HCT116 (cell line): ENCODE measurements at regions not wholly inside any gene's neighbourhood (a gene's known extent, or its start where the extent isn't known, plus 50 kb on each side); places are given as distances from the start of the nearest gene placed in this dataset.

Experiments used
- ATAC-seq: fragments of 200-7000 bp; cut with Tn5 transposase; 2 replicates; pipeline ENCODE4 v1.9.1; 2020; ENCODE audit warnings: mild to moderate bottlenecking, moderate library complexity
- BruUV-seq: library from RNA; stranded (reverse); fragments of 400-500 nt; replicated peaks from 2 replicates; lab custom pipeline; 2021; lab: Mats Ljungman, UMichigan
- CTCF ChIA-PET: fragments of 300-600 bp; sonication (Branson Sonifier 250); formaldehyde crosslinking; loops from one replicate; lab custom pipeline; 2021; ENCODE audit warnings: antibody characterized with exemption; lab: Charles Lee
- POLR2A ChIA-PET: fragments of 300-600, 350-600 bp; sonication (Branson Sonifier 250); formaldehyde crosslinking; loops from one replicate; lab custom pipeline; 2021; ENCODE audit warnings: antibody characterized with exemption; lab: Charles Lee
- RAD21 ChIA-PET, 2 experiments: fragments of 300-600 bp; sonication (Branson Sonifier 250); formaldehyde crosslinking; loops; one replicate each; lab custom pipeline; 2023; ENCODE audit warnings: low total read pairs in 2 of 2; ENCODE audit not compliant: uncharacterized antibody in 2 of 2, unreplicated experiment in 2 of 2, low non-redundant PET in 1 of 2; lab: Charles Lee
- DNase-seq: peaks from one replicate; pipeline ENCODE4 v3.0.0-alpha.2; 2010; ENCODE audit warnings: low read depth, low spot score
- H2AFZ ChIP-seq: fragments of 200-600 bp; shearing (Covaris generic), sonication (generic); 2 replicates; pipeline ENCODE4 v1.6.1; 2017; ENCODE audit warnings: low read depth, mixed run types, mixed read lengths, antibody characterized with exemption, low read length; ENCODE audit not compliant: poor library complexity, severe bottlenecking
- H3K27ac ChIP-seq: 2 replicates; pipeline ENCODE4 v1.5.1; 2012; ENCODE audit warnings: low read depth, low read length
- H3K27me3 ChIP-seq: fragments of 200-600 bp; sonication (generic); 2 replicates; pipeline ENCODE4 v1.6.1; 2016; ENCODE audit warnings: mixed run types, low read length, mixed read lengths; ENCODE audit not compliant: insufficient read depth
- H3K36me3 ChIP-seq, 2 experiments: fragments of 200-500 bp in 1 of 2; fragments of 200-600 bp in 1 of 2; sonication (Bioruptor generic) in 1 of 2; sonication (generic) in 1 of 2; 2 replicates each; pipeline versions ENCODE4 v1.5.1 to v1.6.1; 2014 to 2016; ENCODE audit warnings: low read length in 2 of 2, inconsistent platforms in 1 of 2, mixed read lengths in 1 of 2, mixed run types in 1 of 2; ENCODE audit not compliant: insufficient read depth in 2 of 2, control insufficient read depth in 1 of 2
- H3K4me1 ChIP-seq, 2 experiments: fragments of 200-600 bp in 1 of 2; sonication (generic) in 1 of 2; 2 replicates each; pipeline versions ENCODE4 v1.5.1 to v1.6.1; 2012 to 2017; ENCODE audit warnings: low read length in 2 of 2, inconsistent platforms in 1 of 2, mild to moderate bottlenecking in 1 of 2, mixed read lengths in 1 of 2, mixed run types in 1 of 2, moderate library complexity in 1 of 2; ENCODE audit not compliant: insufficient read depth in 2 of 2, control insufficient read depth in 1 of 2
- H3K4me2 ChIP-seq: fragments of 200-600 bp; sonication (generic); 2 replicates; pipeline ENCODE4 v1.6.1; 2017; ENCODE audit warnings: mixed run types, low read length, mixed read lengths
- H3K4me3 ChIP-seq, 2 experiments: fragments of 200-600 bp in 1 of 2; sonication (generic) in 1 of 2; replicated peaks in 1 of 2; 2 replicates each; pipeline ENCODE4 v1.5.1; 2011 to 2016; ENCODE audit warnings: low read length in 2 of 2, control low read depth in 1 of 2, low read depth in 1 of 2, mild to moderate bottlenecking in 1 of 2, mixed read lengths in 1 of 2, mixed run types in 1 of 2
- H3K79me2 ChIP-seq: fragments of 200-600 bp; sonication (generic); 2 replicates; pipeline ENCODE4 v1.6.1; 2017; ENCODE audit warnings: mild to moderate bottlenecking, mixed run types, low read length, moderate library complexity, mixed read lengths; ENCODE audit not compliant: insufficient read depth
- H3K9ac ChIP-seq: fragments of 200-600 bp; sonication (generic); 2 replicates; pipeline ENCODE4 v1.6.1; 2016; ENCODE audit warnings: low read length, mixed read lengths
- H3K9me2 ChIP-seq: fragments of 200-600 bp; sonication (generic), shearing (Covaris generic); 2 replicates; pipeline ENCODE4 v1.6.1; 2017; ENCODE audit warnings: mixed run types, mild to moderate bottlenecking, moderate library complexity; ENCODE audit not compliant: insufficient read depth
- H3K9me3 ChIP-seq, 2 experiments: fragments of 200-500 bp in 1 of 2; fragments of 200-600 bp in 1 of 2; sonication (Bioruptor generic) in 1 of 2; sonication (generic) in 1 of 2; 2 replicates each; pipeline ENCODE4 v1.6.1; 2014 to 2017; ENCODE audit warnings: low read length in 2 of 2, mixed read lengths in 2 of 2, inconsistent platforms in 1 of 2, low read depth in 1 of 2, mild to moderate bottlenecking in 1 of 2, mixed run types in 1 of 2, moderate library complexity in 1 of 2; ENCODE audit not compliant: control insufficient read depth in 1 of 2, insufficient read depth in 1 of 2
- H4K20me1 ChIP-seq: fragments of 200-600 bp; sonication (generic), shearing (Covaris generic); 2 replicates; pipeline ENCODE4 v1.6.1; 2017; ENCODE audit warnings: mixed run types, mild to moderate bottlenecking, moderate library complexity; ENCODE audit not compliant: insufficient read depth
- ELF1 ChIP-seq: IDR thresholded peaks from 2 replicates; pipeline ENCODE4 v1.6.1; 2012; ENCODE audit warnings: low read depth, borderline replicate concordance
- EZH2 ChIP-seq: fragments of 200-600 bp; sonication (generic); IDR thresholded peaks from 2 replicates; pipeline ENCODE4 v1.6.1; 2017; ENCODE audit warnings: antibody characterized with exemption, mixed run types
- EZH2phosphoT487 ChIP-seq: fragments of 200-600 bp; IDR thresholded peaks from 2 replicates; pipeline ENCODE4 v1.6.1; 2018; ENCODE audit warnings: antibody characterized with exemption, borderline replicate concordance
- JUND ChIP-seq: IDR thresholded peaks from 2 replicates; pipeline ENCODE4 v1.6.1; 2012
- POLR2A ChIP-seq: IDR thresholded peaks from 2 replicates; pipeline ENCODE4 v1.7.0; 2011; ENCODE audit warnings: borderline replicate concordance; ENCODE audit not compliant: insufficient read depth, insufficient read length; ENCODE audit errors: extremely low read depth
- POLR2AphosphoS5 ChIP-seq: IDR thresholded peaks from 2 replicates; pipeline ENCODE4 v1.6.1; 2011; ENCODE audit warnings: mild to moderate bottlenecking, low read depth, low read length, moderate library complexity
- RAD21 ChIP-seq: IDR thresholded peaks from 2 replicates; pipeline ENCODE4 v1.6.1; 2012; ENCODE audit warnings: low read depth, mild to moderate bottlenecking
- SIN3A ChIP-seq: IDR thresholded peaks from 2 replicates; pipeline ENCODE4 v1.6.1; 2012; ENCODE audit warnings: low read depth
- SP1 ChIP-seq: IDR thresholded peaks from 2 replicates; pipeline ENCODE4 v1.6.1; 2012; ENCODE audit warnings: low read depth
- SRF ChIP-seq: IDR thresholded peaks from 2 replicates; pipeline ENCODE4 v1.6.1; 2012; ENCODE audit warnings: low read depth
- TCF7L2 ChIP-seq: IDR thresholded peaks from 2 replicates; pipeline ENCODE4 v1.7.0; 2011; ENCODE audit warnings: borderline replicate concordance, inconsistent platforms; ENCODE audit not compliant: insufficient read depth, insufficient read length; ENCODE audit errors: extremely low read depth
- YY1 ChIP-seq: IDR thresholded peaks from 2 replicates; pipeline ENCODE4 v1.6.1; 2011; ENCODE audit warnings: low read length, low read depth, moderate library complexity, mild to moderate bottlenecking; ENCODE audit not compliant: insufficient replicate concordance; ENCODE audit errors: extremely low read depth
- ZFX ChIP-seq: fragments of 450-650 bp; IDR thresholded peaks from 2 replicates; pipeline ENCODE4 v1.6.1; 2017
- ZNF274 ChIP-seq: fragments of 200-500 bp; sonication (Bioruptor generic); IDR thresholded peaks from 2 replicates; pipeline ENCODE4 v1.6.1; 2014; ENCODE audit warnings: mild to moderate bottlenecking, low read depth, low read length, inconsistent platforms
- intact Hi-C: fragments of 100-400 bp; cut with micrococcal nuclease; formaldehyde crosslinking; loops from 2 replicates; pipeline ENCODE4 v1.10.0; 2022
- TF ChIP-seq, protein P1 (sequence below), 3 experiments: fragments of 200-600 bp in 1 of 3; sonication (generic) in 1 of 3; IDR thresholded peaks in 2 of 3; conservative IDR thresholded peaks in 1 of 3; 2 replicates each; pipeline ENCODE4 v1.5.1; 2012 to 2017; ENCODE audit warnings: low read depth in 2 of 3, low read length in 2 of 3, antibody characterized with exemption in 1 of 3, borderline replicate concordance in 1 of 3, control low read depth in 1 of 3, mild to moderate bottlenecking in 1 of 3, mixed read lengths in 1 of 3, mixed run types in 1 of 3, moderate library complexity in 1 of 3; ENCODE audit not compliant: insufficient read depth in 1 of 3
- TF ChIP-seq, protein P2 (sequence below): IDR thresholded peaks from 2 replicates; pipeline ENCODE4 v1.6.1; 2012; ENCODE audit warnings: low read depth

DNA sequence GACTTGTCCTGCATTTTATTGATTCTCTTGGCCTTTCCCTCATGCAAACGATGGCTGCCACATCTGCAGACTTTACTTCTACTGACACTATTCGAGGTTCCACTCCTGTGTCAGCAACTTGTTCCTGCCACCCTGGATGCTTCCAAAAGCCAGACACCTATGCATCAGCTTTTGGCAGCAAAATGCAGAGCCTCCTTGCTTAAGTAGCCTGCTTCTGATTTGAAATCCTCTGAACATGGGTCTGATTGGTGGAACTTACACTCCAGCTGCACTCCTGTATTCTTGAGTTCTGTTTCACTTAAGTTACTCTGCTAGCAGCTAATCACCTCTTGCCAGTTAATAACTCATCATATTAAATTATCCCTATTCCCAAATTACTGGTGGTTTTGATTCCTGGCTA is 152.1 kb upstream of the FMN2 start:
- no peak overlapping the region for H2AFZ ChIP-seq
- H3K36me3 ChIP-seq = no peaks in the 10 kb centered on the region
- intact Hi-C loops = no loop called here
- ChIA-PET POLR2A (no interaction called here), CTCF (no interaction called here), RAD21 (no interaction called here)
- no peak overlapping the region for H3K4me3 ChIP-seq
- DNase-seq (no peak), ATAC-seq (no peak)
- H4K20me1 ChIP-seq = no peaks in the 10 kb centered on the region
- H3K4me2 ChIP-seq = no peak overlapping the region
- no peak overlapping the region for H3K27ac ChIP-seq
- H3K4me1 ChIP-seq = no peaks in the 10 kb centered on the region
- no peaks in the 10 kb centered on the region for H3K27me3 ChIP-seq
- no peak for TF ChIP-seq EZH2phosphoT487
- no peak for TF ChIP-seq YY1
- TF ChIP-seq JUND = no peak
- TF ChIP-seq TCF7L2 = no peak
- no peak for TF ChIP-seq ZFX
- no peak for TF ChIP-seq POLR2A
- TF ChIP-seq EZH2 = no peak
- no peak for TF ChIP-seq ELF1
- TF ChIP-seq SIN3A = no peak
- no peak for TF ChIP-seq RAD21
- no peak for TF ChIP-seq SRF
- no peak for TF ChIP-seq SP1
- TF ChIP-seq, protein P1, sequence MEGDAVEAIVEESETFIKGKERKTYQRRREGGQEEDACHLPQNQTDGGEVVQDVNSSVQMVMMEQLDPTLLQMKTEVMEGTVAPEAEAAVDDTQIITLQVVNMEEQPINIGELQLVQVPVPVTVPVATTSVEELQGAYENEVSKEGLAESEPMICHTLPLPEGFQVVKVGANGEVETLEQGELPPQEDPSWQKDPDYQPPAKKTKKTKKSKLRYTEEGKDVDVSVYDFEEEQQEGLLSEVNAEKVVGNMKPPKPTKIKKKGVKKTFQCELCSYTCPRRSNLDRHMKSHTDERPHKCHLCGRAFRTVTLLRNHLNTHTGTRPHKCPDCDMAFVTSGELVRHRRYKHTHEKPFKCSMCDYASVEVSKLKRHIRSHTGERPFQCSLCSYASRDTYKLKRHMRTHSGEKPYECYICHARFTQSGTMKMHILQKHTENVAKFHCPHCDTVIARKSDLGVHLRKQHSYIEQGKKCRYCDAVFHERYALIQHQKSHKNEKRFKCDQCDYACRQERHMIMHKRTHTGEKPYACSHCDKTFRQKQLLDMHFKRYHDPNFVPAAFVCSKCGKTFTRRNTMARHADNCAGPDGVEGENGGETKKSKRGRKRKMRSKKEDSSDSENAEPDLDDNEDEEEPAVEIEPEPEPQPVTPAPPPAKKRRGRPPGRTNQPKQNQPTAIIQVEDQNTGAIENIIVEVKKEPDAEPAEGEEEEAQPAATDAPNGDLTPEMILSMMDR (IDR thresholded peaks at IDR 0.05 in 2 of 3, conservative IDR thresholded peaks at IDR 0.05 in 1 of 3; ENCODE audit: borderline replicate concordance in 1 of 3, insufficient read depth in 1 of 3, low read depth in 2 of 3, low read length in 2 of 3) = no peak
- TF ChIP-seq, protein P2, sequence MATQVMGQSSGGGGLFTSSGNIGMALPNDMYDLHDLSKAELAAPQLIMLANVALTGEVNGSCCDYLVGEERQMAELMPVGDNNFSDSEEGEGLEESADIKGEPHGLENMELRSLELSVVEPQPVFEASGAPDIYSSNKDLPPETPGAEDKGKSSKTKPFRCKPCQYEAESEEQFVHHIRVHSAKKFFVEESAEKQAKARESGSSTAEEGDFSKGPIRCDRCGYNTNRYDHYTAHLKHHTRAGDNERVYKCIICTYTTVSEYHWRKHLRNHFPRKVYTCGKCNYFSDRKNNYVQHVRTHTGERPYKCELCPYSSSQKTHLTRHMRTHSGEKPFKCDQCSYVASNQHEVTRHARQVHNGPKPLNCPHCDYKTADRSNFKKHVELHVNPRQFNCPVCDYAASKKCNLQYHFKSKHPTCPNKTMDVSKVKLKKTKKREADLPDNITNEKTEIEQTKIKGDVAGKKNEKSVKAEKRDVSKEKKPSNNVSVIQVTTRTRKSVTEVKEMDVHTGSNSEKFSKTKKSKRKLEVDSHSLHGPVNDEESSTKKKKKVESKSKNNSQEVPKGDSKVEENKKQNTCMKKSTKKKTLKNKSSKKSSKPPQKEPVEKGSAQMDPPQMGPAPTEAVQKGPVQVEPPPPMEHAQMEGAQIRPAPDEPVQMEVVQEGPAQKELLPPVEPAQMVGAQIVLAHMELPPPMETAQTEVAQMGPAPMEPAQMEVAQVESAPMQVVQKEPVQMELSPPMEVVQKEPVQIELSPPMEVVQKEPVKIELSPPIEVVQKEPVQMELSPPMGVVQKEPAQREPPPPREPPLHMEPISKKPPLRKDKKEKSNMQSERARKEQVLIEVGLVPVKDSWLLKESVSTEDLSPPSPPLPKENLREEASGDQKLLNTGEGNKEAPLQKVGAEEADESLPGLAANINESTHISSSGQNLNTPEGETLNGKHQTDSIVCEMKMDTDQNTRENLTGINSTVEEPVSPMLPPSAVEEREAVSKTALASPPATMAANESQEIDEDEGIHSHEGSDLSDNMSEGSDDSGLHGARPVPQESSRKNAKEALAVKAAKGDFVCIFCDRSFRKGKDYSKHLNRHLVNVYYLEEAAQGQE = no peak
- no peak for TF ChIP-seq POLR2AphosphoS5
- no peak for TF ChIP-seq ZNF274
- H3K79me2 ChIP-seq = no peaks in the 10 kb centered on the region
- peaks cover 0 to 5% of the 10 kb centered on the region in 2 experiments; a peak in 1 of 4 replicates for H3K9me3 ChIP-seq
- H3K9ac ChIP-seq = no peak overlapping the region
- no peaks in the 10 kb centered on the region for H3K9me2 ChIP-seq
- no TSS peak for BruUV-seq
